Keratinocyte (primary cell): ENCODE measurements at regions not wholly inside any gene's neighbourhood (a gene's known extent, or its start where the extent isn't known, plus 50 kb on each side); places are given as distances from the start of the nearest gene placed in this dataset.

Experiments used
- DNase-seq: peaks from one replicate; pipeline ENCODE4 v3.0.0-alpha.2; 2011; ENCODE audit warnings: low read depth, missing footprints, low spot score
- FAIRE-seq: peaks from 2 replicates; lab custom pipeline; 2011; peaks lifted over from hg19 to GRCh38; lab: Jason Lieb, UNC
- H2AFZ ChIP-seq: 2 replicates; pipeline ENCODE4 v1.6.0; 2012; ENCODE audit warnings: low read length, control low read depth, inconsistent platforms; ENCODE audit not compliant: control insufficient read depth
- H3K27ac ChIP-seq: 2 replicates; pipeline ENCODE4 v1.5.1; 2011; ENCODE audit warnings: low read length; ENCODE audit not compliant: control insufficient read depth, insufficient read depth
- H3K27me3 ChIP-seq: 3 replicates; pipeline ENCODE4 v1.6.0; 2011; ENCODE audit warnings: low read length; ENCODE audit not compliant: control insufficient read depth, insufficient read depth; ENCODE audit errors: extremely low read depth
- H3K36me3 ChIP-seq, 2 experiments: 2 replicates in 1 of 2; 3 replicates in 1 of 2; pipeline ENCODE4 v1.5.1; 2011; ENCODE audit warnings: low read length in 2 of 2, mild to moderate bottlenecking in 1 of 2; ENCODE audit not compliant: control insufficient read depth in 2 of 2, insufficient read depth in 2 of 2; ENCODE audit errors: extremely low read depth in 1 of 2
- H3K4me1 ChIP-seq: 3 replicates; pipeline ENCODE4 v1.5.1; 2011; ENCODE audit warnings: low read length; ENCODE audit not compliant: control insufficient read depth, insufficient read depth; ENCODE audit errors: extremely low read depth
- H3K4me2 ChIP-seq: 3 replicates; pipeline ENCODE4 v1.6.0; 2011; ENCODE audit warnings: low read depth, low read length; ENCODE audit not compliant: control insufficient read depth, insufficient read depth; ENCODE audit errors: extremely low read depth
- H3K4me3 ChIP-seq, 3 experiments: fragments of 200-600 bp in 1 of 3; sonication (generic) in 1 of 3; 2 replicates in 2 of 3; 3 replicates in 1 of 3; pipeline ENCODE4 v1.5.1; 2011 to 2016; ENCODE audit warnings: low read length in 3 of 3, mild to moderate bottlenecking in 3 of 3, control low read depth in 2 of 3, inconsistent platforms in 1 of 3, low read depth in 1 of 3, mixed read lengths in 1 of 3, mixed run types in 1 of 3, moderate library complexity in 1 of 3; ENCODE audit not compliant: control insufficient read depth in 2 of 3, insufficient read depth in 2 of 3; ENCODE audit errors: extremely low read depth in 1 of 3
- H3K79me2 ChIP-seq: 2 replicates; pipeline ENCODE4 v1.6.0; 2012; ENCODE audit warnings: low read length; ENCODE audit not compliant: control insufficient read depth, insufficient read depth
- H3K9ac ChIP-seq: 3 replicates; pipeline ENCODE4 v1.6.0; 2011; ENCODE audit warnings: low read length; ENCODE audit not compliant: control insufficient read depth, insufficient read depth; ENCODE audit errors: extremely low read depth
- H3K9me1 ChIP-seq: 3 replicates; pipeline ENCODE4 v1.6.0; 2011; ENCODE audit warnings: low read length; ENCODE audit not compliant: control insufficient read depth, insufficient read depth; ENCODE audit errors: extremely low read depth
- H3K9me3 ChIP-seq: 2 replicates; pipeline ENCODE4 v1.5.1; 2012; ENCODE audit warnings: low read depth, low read length; ENCODE audit not compliant: control insufficient read depth
- H4K20me1 ChIP-seq: 3 replicates; pipeline ENCODE4 v1.6.0; 2011; ENCODE audit warnings: low read length; ENCODE audit not compliant: control insufficient read depth, insufficient read depth; ENCODE audit errors: extremely low read depth
- CTCF ChIP-seq, 3 experiments: IDR thresholded peaks in 1 of 3; conservative IDR thresholded peaks in 1 of 3; optimal IDR thresholded peaks in 1 of 3; 2 replicates in 2 of 3; 3 replicates in 1 of 3; pipeline versions ENCODE3 to v1.5.1; 2011; ENCODE audit warnings: low read length in 3 of 3, mild to moderate bottlenecking in 3 of 3, moderate library complexity in 2 of 3, control low read depth in 1 of 3, inconsistent platforms in 1 of 3; ENCODE audit not compliant: insufficient read depth in 2 of 3; ENCODE audit errors: extremely low read depth in 1 of 3
- EZH2 ChIP-seq: IDR thresholded peaks from one replicate; pipeline ENCODE4 v1.6.1; 2012; ENCODE audit warnings: inconsistent platforms, mild to moderate bottlenecking, low read length, moderate library complexity
- dilution Hi-C: fragments of 300-500 bp; cut with MboI; formaldehyde crosslinking; loops from one replicate; pipeline ENCODE4 v1.7.0; 2020; ENCODE audit warnings: low sequenced_read_pairs; ENCODE audit not compliant: extremely low pct_ligation_motif_present

- no peak for TF ChIP-seq CTCF (optimal IDR thresholded peaks at IDR 0.05 in 1 of 3, IDR thresholded peaks at IDR 0.05 in 1 of 3, conservative IDR thresholded peaks at IDR 0.05 in 1 of 3; ENCODE audit: extremely low read depth in 1 of 3, insufficient read depth in 2 of 3, low read length in 3 of 3)
- Histone ChIP-seq H3K4me3 (no peak overlapping the region), H3K27me3 (no peaks in the 10 kb centered on the region), H3K79me2 (no peaks in the 10 kb centered on the region), H3K9ac (no peak overlapping the region), H3K4me2 (no peak overlapping the region), H3K36me3 (no peaks in the 10 kb centered on the region), H3K27ac (no peak overlapping the region), H2AFZ (no peak overlapping the region), H4K20me1 (no peaks in the 10 kb centered on the region), H3K4me1 (no peaks in the 10 kb centered on the region), H3K9me1 (no peaks in the 10 kb centered on the region), H3K9me3 (no peaks in the 10 kb centered on the region)
- no peak for FAIRE-seq
- DNase-seq, result no peak
- dilution Hi-C loops, result no loop called here
Measured at GRCh38 chr3:19792388-19792787, 141.6 kb downstream of the EFHB start.

GRCh38 chr3:19775765-19776164 lies 158.3 kb downstream of the EFHB start:
- Histone ChIP-seq H3K9ac (no peak overlapping the region), H2AFZ (no peak overlapping the region), H3K4me1 (no peaks in the 10 kb centered on the region), H3K9me1 (no peaks in the 10 kb centered on the region), H3K4me3 (no peak overlapping the region), H3K27me3 (no peaks in the 10 kb centered on the region), H3K4me2 (no peak overlapping the region), H4K20me1 (no peaks in the 10 kb centered on the region), H3K79me2 (no peaks in the 10 kb centered on the region), H3K9me3 (no peaks in the 10 kb centered on the region), H3K36me3 (no peaks in the 10 kb centered on the region), H3K27ac (no peak overlapping the region)
- DNase-seq (no peak), FAIRE-seq (no peak)
- dilution Hi-C loops, result no loop called here
- TF ChIP-seq CTCF (optimal IDR thresholded peaks at IDR 0.05 in 1 of 3, IDR thresholded peaks at IDR 0.05 in 1 of 3, conservative IDR thresholded peaks at IDR 0.05 in 1 of 3; ENCODE audit: extremely low read depth in 1 of 3, insufficient read depth in 2 of 3, low read length in 3 of 3) (no peak), EZH2 (no peak)
